HL-60/S4 treated with phorbol 12-myristate 13-acetate at 8.2 ng/mL for 4 days and 3 days (cell line): ENCODE measurements at regions not wholly inside any gene's neighbourhood (a gene's known extent, or its start where the extent isn't known, plus 50 kb on each side); places are given as distances from the start of the nearest gene placed in this dataset.

ENCODE experiments used
- in situ Hi-C: fragments of 300-500 bp; cut with MboI; formaldehyde crosslinking; loops from 2 replicates; pipeline ENCODE4 v1.15.0; 2022; ENCODE audit warnings: low sequenced_read_pairs

DNA sequence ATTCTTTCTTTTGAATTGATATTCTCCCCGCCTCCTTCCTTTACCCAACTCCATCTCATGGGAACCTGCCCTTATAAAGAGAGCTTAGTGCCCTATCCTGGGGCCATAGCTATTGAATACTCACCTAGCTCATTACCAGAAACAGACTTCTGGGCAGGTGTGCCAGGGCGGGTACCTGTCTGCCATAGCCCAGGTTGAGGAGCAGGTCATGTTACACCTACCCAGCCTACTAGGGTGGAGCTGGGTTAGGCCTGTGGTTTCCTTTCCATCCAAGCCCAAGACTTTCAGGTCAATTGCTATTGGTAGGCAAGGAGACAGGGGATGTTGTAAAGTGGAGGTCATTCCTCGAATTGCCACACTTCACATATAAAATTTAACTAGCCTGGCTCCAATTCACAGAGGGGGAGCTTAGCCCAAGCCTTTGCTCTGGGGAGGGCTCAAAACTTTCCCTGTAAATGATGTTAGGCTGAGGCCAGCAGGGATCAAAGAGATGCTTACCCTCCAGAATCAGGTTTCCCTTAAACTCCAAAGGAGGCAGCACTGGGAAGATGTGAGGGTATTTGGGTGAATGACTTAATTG is 87.1 kb upstream of the IPO9 start:
- in situ Hi-C loops, result no loop called here

DNA sequence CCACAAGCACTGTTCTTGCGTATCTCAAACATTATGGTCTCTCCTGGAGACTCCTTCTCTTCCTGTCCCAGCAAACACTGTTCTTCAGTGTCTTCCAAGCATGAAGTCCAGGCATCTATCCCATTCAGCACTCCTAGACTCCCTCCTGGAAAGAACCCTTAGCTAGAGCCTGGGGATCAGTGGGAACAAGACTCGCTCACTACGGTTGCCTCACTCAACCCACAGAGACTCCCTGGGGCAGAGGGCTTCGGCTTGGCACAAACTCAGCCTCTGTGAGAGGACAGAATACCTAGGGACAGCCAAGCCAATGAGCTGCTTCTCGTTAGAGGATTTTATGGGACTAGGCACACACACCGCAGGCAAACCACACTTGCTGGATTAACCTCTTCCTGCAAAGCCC is 86.5 kb upstream of the IPO9 start:
- in situ Hi-C loops, result no loop called here

DNA sequence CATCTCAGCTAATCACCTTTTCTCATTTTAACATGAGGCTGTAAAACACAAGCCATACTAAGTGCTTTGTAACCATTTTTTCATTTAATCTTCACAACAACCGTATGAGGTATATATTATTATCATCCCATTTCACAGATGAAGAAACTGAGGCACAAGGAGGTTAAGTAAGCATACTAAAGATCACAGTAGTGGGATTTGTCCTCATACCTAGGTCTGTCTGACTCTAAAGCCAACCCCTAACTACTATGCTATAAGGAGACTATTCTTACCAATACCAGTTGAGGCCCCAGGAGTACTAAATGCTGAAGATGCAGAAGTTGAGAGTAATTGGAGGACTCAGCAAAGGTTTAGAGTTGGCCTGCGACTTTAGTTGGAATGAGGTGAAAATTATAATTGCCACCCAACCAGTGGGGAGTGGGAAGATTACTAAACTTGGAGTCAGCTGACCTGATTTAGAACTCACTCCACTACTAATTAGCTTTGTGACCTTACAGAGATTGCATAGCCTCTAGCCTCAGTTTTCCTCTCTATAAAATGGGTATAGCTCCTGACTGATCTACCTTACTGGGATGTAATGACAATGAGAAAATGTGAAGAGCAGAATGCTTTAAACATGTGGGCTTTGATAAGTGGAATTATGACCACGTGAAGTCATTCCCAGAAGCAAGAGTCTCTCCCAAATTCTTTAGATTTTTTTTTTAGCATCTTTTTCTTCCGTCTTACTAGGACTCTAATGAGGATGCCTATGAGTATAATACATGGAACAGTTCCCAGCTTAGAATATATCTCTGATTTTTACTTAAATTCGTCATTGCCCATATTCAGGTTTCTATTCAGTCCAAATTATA is 85.8 kb upstream of the IPO9 start:
- in situ Hi-C loops, result no loop called here

DNA sequence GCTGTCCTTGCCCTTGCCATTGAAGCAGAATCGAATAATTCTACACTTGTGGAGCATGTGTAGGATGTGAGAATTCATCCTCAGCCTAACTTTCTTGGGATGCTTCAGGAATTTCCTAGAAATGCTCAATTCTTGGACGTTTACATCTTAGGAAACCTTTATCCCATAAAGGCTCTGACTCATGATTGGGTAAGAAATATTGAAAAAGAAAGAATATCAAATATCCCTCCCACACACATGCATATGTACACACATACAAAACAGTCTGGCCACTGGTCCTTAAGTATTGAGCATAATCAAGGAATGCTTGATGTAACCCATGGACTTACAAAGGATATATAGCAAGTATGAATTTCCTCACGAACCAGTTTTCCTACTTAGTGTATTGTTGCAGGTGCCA is 83.9 kb upstream of the IPO9 start:
- in situ Hi-C loops, result no loop called here

DNA sequence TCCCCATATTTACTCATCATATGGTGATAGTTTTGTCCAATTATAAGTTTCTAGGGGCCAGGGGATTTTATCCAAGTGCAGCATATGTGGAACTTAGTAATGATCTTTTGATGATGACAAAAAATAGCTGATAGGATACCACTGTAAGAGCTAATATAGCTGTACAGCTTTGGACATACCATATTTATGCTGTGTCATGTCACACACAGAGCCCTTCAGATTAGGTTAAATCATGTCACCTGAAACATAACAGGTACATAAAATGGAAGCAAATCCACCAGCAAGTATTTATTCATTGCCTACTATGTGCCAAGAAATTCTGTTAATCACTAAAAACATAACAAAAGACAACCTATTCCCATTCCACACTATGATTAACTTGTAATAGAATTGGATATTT is 82.8 kb upstream of the IPO9 start:
- in situ Hi-C loops, result no loop called here

DNA sequence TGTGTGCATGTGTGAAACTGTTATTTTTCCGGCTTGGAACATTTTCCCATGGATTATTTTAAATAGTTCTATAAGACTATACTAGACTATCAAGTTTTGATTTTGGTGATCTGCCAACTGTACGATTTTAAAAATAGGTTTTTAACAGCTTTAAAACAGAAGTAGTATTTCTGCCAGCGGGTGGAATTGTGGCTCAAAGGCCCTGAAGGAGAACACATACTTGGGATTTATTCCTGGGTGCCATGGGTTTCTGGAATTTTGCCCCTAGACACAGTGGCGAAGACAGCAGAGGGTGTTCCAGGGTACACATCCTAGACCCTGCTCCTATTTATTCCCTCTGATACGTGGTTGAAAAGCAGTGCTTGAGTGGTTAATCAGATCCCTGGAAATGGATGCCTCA is 81.7 kb upstream of the IPO9 start:
- in situ Hi-C loops, result no loop called here

DNA sequence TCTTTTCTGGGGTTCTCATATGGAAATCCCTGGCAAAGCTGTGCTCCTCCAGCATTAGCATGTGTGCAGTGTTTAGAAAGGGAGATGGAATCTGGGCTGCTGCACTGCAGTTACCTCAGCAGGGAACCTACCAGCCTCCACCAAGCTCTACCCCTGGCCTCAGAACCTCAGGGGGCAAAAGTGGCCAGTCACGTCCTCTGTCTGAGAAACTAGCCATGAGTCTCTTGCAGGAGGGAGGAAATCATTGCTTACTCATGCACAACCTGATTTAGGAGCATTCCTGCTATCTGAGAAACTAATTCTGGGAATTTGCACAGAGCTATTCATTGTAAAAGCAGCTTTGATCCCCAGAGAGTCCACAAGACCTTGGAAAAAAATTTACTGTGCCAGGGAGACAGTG is 80.6 kb upstream of the IPO9 start:
- in situ Hi-C loops, result no loop called here

DNA sequence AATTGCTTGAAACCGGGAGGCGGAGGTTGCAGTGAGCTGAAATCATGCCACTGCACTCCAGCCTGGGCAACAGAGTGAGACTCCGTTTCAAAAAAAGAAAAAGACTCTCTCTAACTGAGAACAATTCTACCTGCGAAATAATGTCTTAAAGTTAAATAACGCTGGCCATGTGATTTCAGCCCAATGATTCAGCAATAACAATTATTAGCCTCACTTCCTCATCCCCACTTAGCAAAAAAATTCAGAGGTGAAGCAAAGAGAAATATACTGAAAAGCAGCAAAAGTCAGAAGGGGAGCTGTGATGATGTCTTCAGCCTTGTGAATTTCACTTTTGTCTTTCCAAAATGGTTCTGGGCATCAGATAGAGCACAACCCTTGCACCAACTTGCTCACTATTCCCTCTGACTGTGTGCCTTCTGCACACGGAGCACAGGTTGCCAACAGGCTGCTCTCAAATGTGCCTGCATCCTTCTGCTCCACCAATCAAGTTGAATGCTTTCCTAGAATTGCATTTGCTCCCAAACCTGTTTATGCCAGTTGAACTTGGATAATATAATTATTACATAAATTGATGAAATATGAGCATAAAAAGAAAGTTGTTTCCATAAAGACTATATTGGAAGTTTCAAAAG is 79.8 kb upstream of the IPO9 start:
- in situ Hi-C loops, result no loop called here

DNA sequence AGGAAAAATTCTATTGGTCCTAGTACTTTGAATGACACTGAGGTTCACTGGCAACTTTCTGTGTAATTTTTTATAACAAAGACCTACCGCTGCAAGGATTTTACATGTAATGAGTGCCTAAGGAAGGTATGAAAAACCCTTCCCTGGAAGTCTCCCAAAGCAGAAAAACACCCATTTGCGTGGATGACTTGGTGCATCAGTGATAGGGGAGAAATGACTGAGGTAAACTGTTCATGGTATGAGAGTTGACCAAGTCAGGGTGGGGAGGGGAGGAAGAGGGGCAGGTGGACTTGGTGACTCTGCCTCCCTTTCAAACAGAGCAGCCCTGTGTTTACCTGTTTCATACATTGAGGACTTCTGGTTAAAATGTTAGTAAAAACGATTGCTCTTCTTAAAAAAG is 78.8 kb upstream of the IPO9 start:
- in situ Hi-C loops, result no loop called here

DNA sequence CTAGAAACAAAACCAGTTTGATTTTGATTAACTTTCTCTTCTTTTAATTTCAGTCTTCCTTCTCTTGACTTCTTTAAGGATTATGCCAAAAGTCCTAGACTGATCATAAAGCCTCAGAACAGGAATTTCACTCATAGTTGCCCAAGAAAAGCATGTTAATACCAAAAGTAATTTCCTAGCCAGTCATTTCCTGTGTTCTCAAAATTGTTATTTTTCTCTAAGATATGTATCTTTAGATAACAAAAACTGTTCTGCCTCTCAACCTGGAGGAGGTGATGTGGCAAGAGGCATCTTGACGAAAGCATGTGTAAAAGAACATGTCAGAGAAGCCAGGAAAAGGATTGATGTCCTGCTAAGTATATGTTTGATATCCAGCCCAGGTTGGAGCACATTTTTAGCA is 78.0 kb upstream of the IPO9 start:
- in situ Hi-C loops, result no loop called here

DNA sequence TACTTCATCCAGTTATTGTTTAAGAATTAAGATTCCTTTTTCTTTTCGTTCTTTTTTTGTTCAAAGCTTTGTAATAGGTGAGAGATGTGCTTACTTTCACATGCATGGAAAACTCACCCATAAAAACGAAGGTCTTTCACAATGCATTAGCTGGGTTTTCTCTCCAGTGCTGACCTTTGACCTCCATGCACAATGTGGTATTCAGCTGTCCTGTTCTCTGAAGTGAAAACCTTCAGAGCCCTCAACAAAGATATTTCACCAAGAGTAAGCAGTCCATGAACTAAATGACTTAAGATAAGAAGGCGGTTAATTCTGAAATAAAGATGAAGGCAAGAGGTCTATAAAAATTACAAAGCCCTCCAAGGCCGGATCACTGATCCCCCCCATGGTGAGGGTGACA is 77.1 kb upstream of the IPO9 start:
- in situ Hi-C loops, result no loop called here

DNA sequence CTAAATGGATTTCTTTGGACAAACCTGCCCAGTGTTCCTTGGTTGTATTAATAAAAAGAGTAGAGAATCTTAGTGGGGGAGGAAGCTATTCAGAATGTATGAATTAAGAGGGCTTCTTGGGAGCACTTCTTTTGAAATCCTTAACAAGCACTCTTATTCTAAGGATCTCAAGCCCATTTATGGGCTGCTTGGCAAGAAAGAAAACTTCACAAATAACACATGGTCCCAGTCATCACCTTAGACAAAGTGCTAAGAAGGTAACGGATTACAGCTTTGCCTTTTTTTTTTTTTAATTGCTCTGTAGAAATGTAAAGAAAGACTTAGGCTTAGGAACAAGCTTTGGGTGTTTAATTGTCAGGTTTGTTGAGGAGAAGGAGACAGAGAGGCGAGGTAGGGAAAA is 76.6 kb upstream of the IPO9 start:
- in situ Hi-C loops, result no loop called here

DNA sequence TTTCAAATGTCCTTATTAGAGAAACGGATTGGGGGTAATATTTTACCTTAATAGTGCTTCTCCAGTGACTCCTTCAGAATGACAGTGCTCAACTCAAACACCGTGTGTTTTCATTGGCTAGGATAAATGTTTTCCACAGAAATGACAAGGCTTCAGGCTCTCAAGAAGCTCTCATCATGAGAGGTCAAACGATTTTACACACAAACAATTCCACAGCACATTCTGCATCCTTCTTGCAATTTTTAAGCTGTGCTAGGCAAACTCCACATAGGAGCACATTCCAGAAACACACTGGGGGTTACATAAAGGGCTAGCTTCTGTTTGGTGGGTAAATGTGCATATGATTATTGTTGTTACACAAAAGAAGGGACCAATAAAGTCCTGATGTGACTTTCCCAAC is 75.5 kb upstream of the IPO9 start:
- in situ Hi-C loops, result no loop called here

DNA sequence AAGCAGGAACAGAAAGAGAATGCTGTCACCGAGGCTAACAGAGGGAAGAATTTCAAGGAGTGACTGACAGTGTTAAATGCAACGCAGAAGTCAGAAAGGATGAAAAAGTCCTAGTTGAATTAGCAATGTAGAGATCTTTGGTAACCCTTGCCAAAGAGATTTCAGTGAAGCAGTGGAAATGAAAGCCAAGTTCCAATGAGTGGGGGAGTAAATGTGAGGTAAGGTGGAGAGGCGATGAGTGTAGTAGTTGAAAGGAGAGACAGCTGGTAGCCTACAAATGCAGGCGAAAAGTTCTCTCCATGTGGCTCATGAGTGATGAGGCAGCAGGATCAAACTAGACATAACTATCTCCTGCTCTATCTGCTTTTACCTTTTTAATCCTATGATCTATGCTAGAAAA is 74.6 kb upstream of the IPO9 start:
- in situ Hi-C loops, result no loop called here

DNA sequence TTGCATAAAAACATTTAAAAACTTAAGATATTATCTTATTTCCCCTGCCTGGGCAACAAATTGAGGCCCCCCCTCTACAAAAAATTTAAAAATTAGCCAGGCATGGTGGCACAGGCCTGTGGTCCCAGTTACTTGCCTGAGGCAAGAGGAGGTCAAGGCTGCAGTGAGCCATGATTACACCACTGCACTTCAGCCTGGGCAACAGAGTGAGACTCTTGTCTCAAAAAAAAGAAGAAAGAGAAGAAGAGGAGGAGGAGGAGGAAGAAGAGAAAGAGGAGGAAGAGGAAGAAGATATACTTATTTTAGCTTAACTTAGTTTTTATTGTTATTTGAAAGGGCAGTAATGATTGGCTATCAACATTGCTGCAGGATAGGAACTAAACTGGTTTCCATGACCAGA is 73.8 kb upstream of the IPO9 start:
- in situ Hi-C loops, result no loop called here

DNA sequence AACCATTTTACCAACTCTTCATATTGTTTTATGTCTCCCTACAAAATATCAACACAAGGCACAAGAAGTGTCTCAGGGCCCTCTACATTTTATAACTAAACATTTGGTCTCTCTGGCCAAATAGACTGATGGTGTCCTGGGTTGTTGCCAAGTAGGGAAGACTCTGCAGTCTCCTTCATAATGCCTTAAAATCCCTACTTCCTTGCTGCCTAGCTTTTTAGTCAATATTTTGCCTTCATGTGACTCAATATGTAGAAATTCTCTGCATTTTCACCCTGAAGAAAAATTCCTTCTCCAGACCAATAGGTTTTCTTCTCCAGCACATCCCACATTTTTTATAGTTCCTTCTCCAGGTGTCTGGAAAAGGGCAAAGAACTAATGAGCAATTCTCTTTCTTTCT is 72.6 kb upstream of the IPO9 start:
- in situ Hi-C loops, result no loop called here

DNA sequence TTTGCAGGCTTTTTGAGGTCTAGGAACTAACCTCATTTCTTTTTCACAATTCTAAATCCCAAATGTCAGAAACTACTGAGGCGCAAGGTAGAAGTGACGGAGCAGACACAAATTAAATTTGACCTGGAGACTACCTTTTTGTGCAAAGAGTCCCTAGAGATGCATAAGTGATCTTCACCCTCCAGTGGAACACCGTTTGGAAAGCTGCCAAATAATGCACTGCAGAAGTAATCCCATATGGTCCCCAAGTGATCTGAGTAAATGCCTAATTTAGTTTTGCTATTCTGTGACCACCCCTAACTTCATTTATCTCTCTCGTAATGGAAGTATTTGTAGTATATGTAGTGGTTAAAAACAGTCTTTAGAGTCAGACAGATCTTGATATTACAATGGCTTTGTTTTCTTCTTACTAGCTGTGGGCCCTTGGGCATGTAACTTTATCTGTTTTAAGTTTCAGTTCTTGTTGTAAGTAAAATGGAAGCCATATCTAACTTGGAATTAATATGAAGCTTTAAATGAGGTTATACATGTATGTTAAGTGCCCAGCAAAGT is 70.4 kb upstream of the IPO9 start:
- in situ Hi-C loops, result no loop called here

DNA sequence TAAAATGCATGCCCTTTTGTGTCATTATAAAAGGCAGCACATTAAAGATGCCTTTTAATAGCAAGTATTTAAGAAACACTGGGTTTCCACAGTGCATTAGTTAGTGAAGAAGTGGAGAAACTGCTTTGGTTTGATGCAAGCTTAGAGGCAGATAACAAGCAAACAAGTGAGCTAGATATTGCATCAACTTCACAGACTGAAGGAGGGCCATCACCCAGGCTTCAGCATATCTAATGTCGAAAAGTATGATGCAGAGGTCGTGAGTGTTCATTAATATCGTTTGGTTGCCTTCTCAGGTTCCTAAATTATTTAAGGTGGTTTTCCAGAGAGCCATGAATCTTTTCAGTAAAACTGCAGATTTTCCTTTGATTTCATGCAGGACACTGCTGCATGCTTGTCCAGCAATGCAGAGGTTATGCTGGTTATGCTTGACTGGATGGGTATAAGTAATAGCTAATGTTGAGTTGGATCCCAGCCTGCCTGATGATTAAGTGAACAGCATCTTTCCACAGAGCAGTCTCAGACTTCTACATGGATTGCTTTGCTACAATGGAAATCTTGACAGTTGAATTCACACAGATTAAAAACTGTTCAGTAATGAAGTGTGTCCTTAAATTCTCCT is 69.7 kb upstream of the IPO9 start:
- in situ Hi-C loops, result no loop called here

DNA sequence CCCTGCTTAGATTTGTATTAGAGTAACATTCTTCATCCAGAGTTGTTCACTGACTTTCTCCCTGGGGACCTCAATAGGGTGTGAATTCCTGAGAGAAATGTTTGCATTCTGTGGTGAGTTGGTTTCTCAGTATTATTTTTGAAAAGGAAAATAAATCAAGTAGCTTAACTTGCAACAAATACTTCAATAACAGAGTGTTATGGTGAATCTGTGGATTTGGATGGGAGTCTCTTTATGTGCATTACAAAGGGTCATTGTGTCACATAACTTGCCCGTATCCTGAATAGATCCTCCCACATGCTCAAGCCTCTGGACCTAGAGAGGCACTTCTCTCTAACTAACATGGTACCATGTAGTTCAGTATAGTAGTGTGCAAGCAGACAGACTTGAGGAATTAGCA is 68.4 kb upstream of the IPO9 start:
- in situ Hi-C loops, result no loop called here

DNA sequence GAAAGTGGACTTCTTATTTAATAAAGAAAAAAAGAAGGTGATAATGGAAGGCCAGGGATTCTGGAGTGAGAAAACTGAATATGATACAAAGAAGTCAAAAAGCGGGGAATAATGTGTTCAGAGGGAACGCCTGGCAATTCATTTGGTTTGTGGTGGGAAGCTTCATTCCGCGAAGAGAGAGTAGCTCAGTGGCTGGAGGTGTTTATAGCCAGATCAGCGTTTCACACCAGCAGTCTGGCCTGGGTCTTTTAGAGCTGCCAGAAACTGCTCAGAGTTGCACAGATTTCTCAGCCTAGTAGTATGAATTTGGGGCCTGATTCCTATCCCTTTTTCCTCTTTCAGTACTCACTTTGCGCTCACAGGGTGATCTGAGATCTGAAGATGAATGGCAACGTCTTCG is 67.8 kb upstream of the IPO9 start:
- in situ Hi-C loops, result no loop called here

DNA sequence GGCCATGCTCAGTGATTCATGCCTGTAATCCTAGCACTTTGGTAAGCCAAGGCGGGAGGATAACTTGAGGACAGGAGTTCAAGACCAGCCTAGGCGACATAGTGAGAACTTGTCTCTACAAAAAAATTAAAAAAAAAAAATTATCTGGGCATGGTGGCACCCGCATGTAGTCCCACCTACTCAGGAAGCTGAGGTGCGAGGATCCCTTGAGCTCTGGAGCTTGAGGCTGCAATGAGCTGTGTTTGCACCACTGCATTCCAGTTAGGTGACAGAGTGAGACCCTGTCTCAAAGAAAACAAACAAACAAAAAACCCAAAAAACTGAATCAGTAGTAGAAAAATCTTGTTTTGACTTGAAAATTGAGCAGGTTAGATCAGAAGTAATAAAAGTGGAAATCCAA is 67.1 kb upstream of the IPO9 start:
- in situ Hi-C loops, result no loop called here

DNA sequence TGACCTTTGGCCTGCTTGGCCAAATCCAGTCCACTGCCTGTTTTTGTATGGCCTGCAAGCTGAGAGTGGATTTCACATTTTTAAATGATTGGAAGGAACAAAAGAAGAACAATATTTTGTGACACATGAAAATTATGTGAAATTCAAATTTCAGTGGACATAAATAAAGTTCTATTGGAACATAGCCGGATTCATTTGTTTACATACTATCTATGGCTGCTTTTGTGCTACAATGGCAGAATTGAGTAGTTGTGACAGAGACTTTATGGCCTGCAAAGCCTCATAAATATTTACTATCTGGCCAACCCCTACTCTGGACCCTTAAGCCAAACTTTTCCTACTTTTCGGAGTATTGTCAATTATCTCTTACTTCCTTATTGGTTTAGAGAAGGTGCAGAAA is 66.6 kb upstream of the IPO9 start:
- in situ Hi-C loops, result no loop called here
